ENCODE measurements at regions not wholly inside any gene's neighbourhood (a gene's known extent, or its start where the extent isn't known, plus 50 kb on each side); places are given as distances from the start of the nearest gene placed in this dataset.

DNA sequence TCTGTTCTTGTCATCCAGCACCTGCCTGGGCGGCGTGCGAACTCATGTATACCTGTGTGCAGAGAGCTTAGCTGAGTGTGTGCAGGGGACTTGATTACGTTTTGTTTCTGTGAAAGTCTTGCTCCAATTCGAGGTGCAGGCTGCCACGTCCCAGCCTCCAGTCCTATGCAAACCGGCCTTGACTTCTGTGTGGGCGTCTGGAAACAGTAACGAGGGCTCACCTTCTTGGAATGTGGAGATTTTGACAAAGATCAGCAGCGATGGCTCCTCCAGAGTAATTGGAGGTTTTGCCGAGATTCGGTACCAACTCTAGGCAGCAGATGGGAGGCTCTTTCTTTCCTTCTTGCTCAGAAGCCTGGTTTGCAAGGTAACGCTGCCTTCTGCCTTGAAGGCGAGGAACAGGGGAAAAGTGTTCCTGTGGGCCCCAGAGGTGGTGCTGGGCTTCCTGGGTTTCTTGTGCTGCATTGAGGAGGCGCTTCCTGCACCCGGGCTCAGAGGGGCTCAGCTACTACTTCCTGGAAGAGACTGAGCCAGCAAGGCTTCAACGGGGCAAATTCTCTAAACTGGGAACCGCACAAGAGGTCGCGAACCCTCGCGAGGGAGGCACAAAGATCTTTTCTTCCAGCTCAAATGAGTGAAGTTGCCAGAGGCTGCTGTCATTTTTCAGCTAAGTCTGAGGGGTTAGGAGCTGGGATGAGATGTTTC, 249.0 kb downstream of the AACS start:
- in situ Hi-C loops (cut with MboI; ENCODE audit: low pct_unique_long_range_greater_than_20kb, low sequenced_read_pairs, unreplicated experiment): no loop called here
- no peak for DNase-seq (ENCODE audit: low spot score)
- TF ChIP-seq, protein P1, sequence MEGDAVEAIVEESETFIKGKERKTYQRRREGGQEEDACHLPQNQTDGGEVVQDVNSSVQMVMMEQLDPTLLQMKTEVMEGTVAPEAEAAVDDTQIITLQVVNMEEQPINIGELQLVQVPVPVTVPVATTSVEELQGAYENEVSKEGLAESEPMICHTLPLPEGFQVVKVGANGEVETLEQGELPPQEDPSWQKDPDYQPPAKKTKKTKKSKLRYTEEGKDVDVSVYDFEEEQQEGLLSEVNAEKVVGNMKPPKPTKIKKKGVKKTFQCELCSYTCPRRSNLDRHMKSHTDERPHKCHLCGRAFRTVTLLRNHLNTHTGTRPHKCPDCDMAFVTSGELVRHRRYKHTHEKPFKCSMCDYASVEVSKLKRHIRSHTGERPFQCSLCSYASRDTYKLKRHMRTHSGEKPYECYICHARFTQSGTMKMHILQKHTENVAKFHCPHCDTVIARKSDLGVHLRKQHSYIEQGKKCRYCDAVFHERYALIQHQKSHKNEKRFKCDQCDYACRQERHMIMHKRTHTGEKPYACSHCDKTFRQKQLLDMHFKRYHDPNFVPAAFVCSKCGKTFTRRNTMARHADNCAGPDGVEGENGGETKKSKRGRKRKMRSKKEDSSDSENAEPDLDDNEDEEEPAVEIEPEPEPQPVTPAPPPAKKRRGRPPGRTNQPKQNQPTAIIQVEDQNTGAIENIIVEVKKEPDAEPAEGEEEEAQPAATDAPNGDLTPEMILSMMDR (IDR thresholded peaks at IDR 0.05; ENCODE audit: extremely low read depth, insufficient read depth, missing control alignments): no peak

- TF ChIP-seq, protein P1 (IDR thresholded peaks at IDR 0.05; ENCODE audit: extremely low read depth, insufficient read depth, missing control alignments): no peak
- in situ Hi-C loops (cut with MboI; ENCODE audit: low pct_unique_long_range_greater_than_20kb, low sequenced_read_pairs, unreplicated experiment): no loop called here
- no peak for DNase-seq (ENCODE audit: low spot score)
Measured at GRCh38 chr12:125315771-125316170, 250.5 kb downstream of the AACS start.

- in situ Hi-C loops (cut with MboI; ENCODE audit: low pct_unique_long_range_greater_than_20kb, low sequenced_read_pairs, unreplicated experiment): no loop called here
- TF ChIP-seq, protein P1 (IDR thresholded peaks at IDR 0.05; ENCODE audit: extremely low read depth, insufficient read depth, missing control alignments): no peak
- no peak for DNase-seq (ENCODE audit: low spot score)
Measured at GRCh38 chr12:125320177-125320576, 254.9 kb downstream of the AACS start.

- in situ Hi-C loops (cut with MboI; ENCODE audit: low pct_unique_long_range_greater_than_20kb, low sequenced_read_pairs, unreplicated experiment): no loop called here
- TF ChIP-seq, protein P1 (IDR thresholded peaks at IDR 0.05; ENCODE audit: extremely low read depth, insufficient read depth, missing control alignments): no peak
- no peak for DNase-seq (ENCODE audit: low spot score)
Measured at GRCh38 chr12:125324861-125325490, 259.7 kb downstream of the AACS start.

DNA sequence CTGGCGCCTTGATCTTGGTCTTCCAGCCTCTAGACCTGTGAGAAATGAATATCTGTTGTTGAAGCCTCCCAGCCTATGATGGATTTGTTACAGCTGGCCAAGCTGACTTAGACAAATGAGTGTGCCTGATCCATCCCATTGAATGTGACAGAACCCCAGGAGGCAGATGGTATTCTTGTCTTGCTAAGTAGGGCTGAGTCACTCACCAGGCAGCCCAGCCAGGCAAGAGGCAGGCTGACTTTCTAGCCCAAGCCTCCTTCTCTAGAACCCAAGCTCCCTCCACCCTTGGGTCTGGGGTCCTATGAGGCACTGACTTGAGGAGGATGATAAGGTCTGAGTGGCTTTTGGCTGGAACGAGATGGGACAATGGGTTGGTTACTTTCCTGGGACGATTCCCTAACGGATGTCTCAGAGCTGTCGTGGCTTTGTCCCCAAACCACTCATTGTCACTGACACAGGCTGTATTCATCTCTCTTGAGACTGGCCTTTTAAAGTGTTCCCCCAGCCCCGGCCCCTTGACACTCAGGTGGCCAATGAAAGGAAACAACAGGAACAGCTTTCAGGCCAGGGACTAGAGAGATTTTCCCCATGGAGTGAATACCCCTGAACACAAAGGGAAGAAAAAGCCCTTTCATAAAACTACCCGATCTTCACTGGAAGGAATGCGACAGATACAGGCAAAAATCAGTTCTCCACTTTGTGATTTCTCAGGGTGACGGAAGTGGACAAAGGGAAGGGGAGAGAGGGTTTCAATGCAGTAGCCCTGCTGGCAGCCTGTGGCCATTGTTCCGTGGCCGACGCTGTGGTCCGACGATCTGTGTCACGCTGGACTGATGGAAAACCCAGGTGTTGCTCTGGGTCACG, 264.2 kb downstream of the AACS start:
- no peak for DNase-seq (ENCODE audit: low spot score)
- TF ChIP-seq, protein P1 (IDR thresholded peaks at IDR 0.05; ENCODE audit: extremely low read depth, insufficient read depth, missing control alignments): no peak
- in situ Hi-C loops (cut with MboI; ENCODE audit: low pct_unique_long_range_greater_than_20kb, low sequenced_read_pairs, unreplicated experiment): no loop called here

DNA sequence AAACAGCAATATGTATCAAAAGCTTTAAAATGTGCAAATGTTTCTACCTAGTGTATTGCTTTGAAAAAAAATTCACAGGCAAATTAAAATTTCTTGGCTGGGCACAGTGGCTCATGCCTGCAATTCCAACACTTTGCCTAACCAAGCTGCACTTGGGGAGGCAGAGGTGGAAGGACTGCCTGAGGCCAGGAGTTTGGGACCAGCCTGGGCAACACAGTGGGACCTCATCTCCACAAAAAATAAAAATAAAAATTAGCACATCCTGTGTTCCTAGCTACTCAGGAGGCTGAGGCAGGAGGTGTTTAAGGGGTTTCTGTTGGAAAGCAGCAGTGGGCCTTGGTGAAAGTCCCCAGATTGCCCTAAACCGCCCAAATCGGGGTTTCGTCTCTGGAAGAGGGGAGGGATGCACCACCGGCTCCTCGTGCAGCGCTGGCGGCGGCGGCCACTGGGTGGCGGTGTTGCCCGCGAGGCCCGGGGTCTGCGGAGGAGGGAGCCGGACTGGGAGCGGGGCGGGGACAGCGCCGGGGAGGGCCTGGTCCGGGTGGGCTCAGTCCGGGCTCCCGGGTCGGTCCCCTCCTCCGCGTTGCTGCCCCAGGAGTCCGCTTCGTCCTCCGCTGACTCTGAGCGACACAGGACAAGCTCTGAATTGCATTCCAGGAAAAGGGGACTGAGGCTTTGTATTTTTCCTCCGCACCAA, 265.6 kb downstream of the AACS start:
- TF ChIP-seq, protein P1 (IDR thresholded peaks at IDR 0.05; ENCODE audit: extremely low read depth, insufficient read depth, missing control alignments): peak; percentile 99

More for the DNA sequence above, 265.6 kb downstream of the AACS start:
- DNase-seq (ENCODE audit: low spot score): peak; percentile 85
- in situ Hi-C loops (cut with MboI; ENCODE audit: low pct_unique_long_range_greater_than_20kb, low sequenced_read_pairs, unreplicated experiment): no loop called here

Data from GM13977 (cell line).